Activated T-cell treated with anti-CD3 and anti-CD28 coated beads, Interleukin-2, amount 50 U/mL, for 24 hours (primary cell): ENCODE measurements at regions not wholly inside any gene's neighbourhood (a gene's known extent, or its start where the extent isn't known, plus 50 kb on each side); places are given as distances from the start of the nearest gene placed in this dataset.
"Not testable (repeated sequence)": the region's sequence is repeated elsewhere in the genome, so short reads cannot be mapped to it uniquely, and the experiment has no call there.

Experiments used
- DNase-seq: peaks from one replicate; pipeline ENCODE4 v3.0.0-alpha.2; 2020
- H3K27ac Mint-ChIP-seq: 2 replicates; pipeline ENCODE4 v1.8.0; 2020; ENCODE audit warnings: mild to moderate bottlenecking, mixed read lengths
- H3K27me3 Mint-ChIP-seq: 2 replicates; pipeline ENCODE4 v1.8.0; 2020; ENCODE audit warnings: mixed read lengths
- H3K36me3 Mint-ChIP-seq: 2 replicates; pipeline ENCODE4 v1.8.0; 2020; ENCODE audit warnings: low read depth, mixed read lengths
- H3K4me1 Mint-ChIP-seq: 2 replicates; pipeline ENCODE4 v1.8.0; 2020; ENCODE audit warnings: low read depth, mixed read lengths
- H3K4me3 Mint-ChIP-seq: 2 replicates; pipeline ENCODE4 v1.8.0; 2020; ENCODE audit warnings: mild to moderate bottlenecking, moderate library complexity, mixed read lengths
- H3K9me3 Mint-ChIP-seq: 2 replicates; pipeline ENCODE4 v1.8.0; 2020; ENCODE audit warnings: mixed read lengths

GRCh38 chr7:136479922-136480321 is 388.5 kb upstream of the CHRM2 start:
- Mint-ChIP-seq H3K4me1 (no peaks in the 10 kb centered on the region), H3K27me3 (no peaks in the 10 kb centered on the region), H3K4me3 (no peak overlapping the region), H3K9me3 (peaks cover 11% of the 10 kb centered on the region), H3K27ac (no peak overlapping the region), H3K36me3 (no peaks in the 10 kb centered on the region)
- no peak for DNase-seq

DNA sequence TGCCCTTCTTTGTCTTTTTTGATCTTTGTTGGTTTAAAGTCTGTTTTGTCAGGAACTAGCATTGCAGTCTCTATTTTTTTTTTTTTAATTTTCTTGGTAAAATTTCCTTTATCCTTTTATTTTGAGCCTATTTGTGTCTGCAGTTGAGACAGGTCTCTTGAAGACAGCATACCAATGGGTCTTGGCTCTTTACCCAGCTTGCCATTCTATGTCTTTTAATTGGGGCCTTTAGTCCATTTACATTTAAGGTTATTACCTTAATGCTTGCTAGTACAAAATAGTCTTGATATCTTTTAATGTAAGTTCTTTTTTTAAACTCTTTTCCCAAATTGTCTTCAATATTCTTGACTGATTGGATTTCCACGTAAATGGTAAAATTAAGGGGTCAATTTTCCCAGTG is 398.3 kb upstream of the CHRM2 start:
- peaks cover 23% of the 10 kb centered on the region for H3K9me3 Mint-ChIP-seq
- H3K27ac Mint-ChIP-seq = no peak overlapping the region
- DNase-seq = no peak
- H3K27me3 Mint-ChIP-seq = no peaks in the 10 kb centered on the region
- peaks cover 2% of the 10 kb centered on the region for H3K36me3 Mint-ChIP-seq
- H3K4me1 Mint-ChIP-seq = no peaks in the 10 kb centered on the region
- no peak overlapping the region for H3K4me3 Mint-ChIP-seq

GRCh38 chr7:136452949-136453348 is 415.5 kb upstream of the CHRM2 start:
- H3K9me3 Mint-ChIP-seq = peaks cover 25% of the 10 kb centered on the region
- no peak overlapping the region for H3K4me3 Mint-ChIP-seq
- H3K36me3 Mint-ChIP-seq = no peaks in the 10 kb centered on the region
- H3K27ac Mint-ChIP-seq = no peak overlapping the region
- DNase-seq = no peak
- H3K27me3 Mint-ChIP-seq = no peaks in the 10 kb centered on the region
- H3K4me1 Mint-ChIP-seq = no peaks in the 10 kb centered on the region

DNA sequence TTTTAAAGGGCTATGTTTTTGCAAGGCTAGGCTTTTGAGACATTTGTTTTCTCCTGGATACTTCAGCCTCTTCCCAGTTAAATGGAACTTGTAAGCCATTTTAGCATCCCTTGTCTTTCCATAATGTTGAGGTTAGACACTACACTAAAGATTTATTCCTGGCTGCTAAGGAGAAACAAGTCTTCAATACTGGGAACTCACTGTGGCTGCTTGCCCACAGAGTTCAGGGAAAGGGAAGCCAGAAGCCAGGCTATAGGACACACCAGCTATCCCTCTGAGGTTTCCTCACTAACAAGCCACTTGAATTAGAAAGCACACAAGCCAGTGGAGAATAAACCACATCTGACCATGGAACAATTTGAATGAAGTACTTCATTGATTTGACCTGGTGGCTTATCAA is 421.7 kb upstream of the CHRM2 start:
- Mint-ChIP-seq H3K27me3 (no peaks in the 10 kb centered on the region), H3K4me3 (no peak overlapping the region), H3K4me1 (no peaks in the 10 kb centered on the region), H3K27ac (no peak overlapping the region), H3K9me3 (peaks cover 25% of the 10 kb centered on the region), H3K36me3 (no peaks in the 10 kb centered on the region)
- no peak for DNase-seq

DNA sequence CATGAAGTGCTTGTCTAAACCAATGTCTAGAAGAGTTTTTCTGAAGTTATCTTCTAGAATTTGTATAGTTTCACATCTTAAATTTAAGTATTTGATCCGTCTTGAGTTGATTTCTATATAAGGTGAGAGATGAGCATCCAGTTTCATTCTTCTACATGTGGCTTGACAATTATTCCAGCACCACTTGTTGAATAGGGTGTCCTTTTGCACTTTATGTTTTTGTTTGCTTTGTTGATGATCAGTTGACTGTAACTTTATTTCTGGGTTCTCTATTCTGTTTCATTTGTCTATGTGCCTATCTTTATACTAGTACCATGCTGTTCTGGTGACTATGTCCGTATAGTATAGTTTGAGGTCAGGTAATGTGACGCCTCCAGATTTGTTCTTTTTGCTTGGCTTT is 426.6 kb upstream of the CHRM2 start:
- H3K9me3 Mint-ChIP-seq = peaks cover 23% of the 10 kb centered on the region
- H3K4me1 Mint-ChIP-seq = no peaks in the 10 kb centered on the region
- no peaks in the 10 kb centered on the region for H3K36me3 Mint-ChIP-seq
- H3K27ac Mint-ChIP-seq = no peak overlapping the region
- DNase-seq = no peak
- no peak overlapping the region for H3K4me3 Mint-ChIP-seq
- H3K27me3 Mint-ChIP-seq = no peaks in the 10 kb centered on the region

DNA sequence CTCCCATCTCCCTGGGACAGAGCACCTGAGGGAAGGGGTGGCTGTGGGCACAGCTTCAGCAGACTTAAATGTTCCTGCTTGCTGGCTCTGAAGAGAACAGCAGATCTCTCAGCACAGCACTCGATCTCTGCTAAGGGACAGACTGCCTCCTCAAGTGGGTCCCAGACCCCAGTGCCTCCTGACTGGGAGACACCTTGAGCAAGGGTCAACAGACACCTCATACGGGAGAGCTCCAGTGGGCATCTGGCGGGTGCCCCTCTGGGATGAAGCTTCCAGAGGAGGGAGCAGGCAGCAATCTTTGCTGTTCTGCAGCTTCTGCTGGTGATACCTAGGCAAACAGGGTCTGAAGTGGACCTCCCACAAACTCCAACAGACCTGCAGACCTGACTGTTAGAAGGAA is 436.7 kb upstream of the CHRM2 start:
- not testable (repeated sequence) for H3K4me3 Mint-ChIP-seq, H3K27ac Mint-ChIP-seq, H3K4me1 Mint-ChIP-seq, H3K27me3 Mint-ChIP-seq, DNase-seq, H3K36me3 Mint-ChIP-seq, H3K9me3 Mint-ChIP-seq

DNA sequence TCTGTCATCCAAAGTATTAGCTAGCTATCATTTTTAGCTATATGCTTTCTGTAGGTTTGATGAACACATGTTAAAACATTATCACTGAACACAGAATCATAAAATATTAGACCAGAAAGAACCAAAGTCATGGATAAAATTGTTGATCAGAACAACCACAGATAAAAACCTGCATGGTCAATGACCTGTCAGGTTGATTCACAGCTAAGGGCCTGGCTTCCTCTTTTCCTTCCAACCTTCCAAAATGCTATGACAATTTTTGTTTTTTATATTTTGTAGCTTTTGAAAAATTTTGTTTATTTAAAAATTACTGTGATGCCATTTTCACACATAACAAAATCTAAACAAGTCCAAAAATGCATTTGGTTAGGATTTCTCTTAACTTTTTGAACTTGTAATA is 444.4 kb upstream of the CHRM2 start:
- H3K27me3 Mint-ChIP-seq = no peaks in the 10 kb centered on the region
- H3K4me1 Mint-ChIP-seq = no peaks in the 10 kb centered on the region
- H3K4me3 Mint-ChIP-seq = no peak overlapping the region
- no peak overlapping the region for H3K27ac Mint-ChIP-seq
- peaks cover 15% of the 10 kb centered on the region for H3K9me3 Mint-ChIP-seq
- no peaks in the 10 kb centered on the region for H3K36me3 Mint-ChIP-seq
- DNase-seq = no peak

GRCh38 chr7:136419740-136420139 is 442.6 kb upstream of the MTPN start:
- H3K27me3 Mint-ChIP-seq, DNase-seq, H3K36me3 Mint-ChIP-seq, H3K4me1 Mint-ChIP-seq, H3K27ac Mint-ChIP-seq, H3K4me3 Mint-ChIP-seq: not testable (repeated sequence)
- peaks cover 10% of the 10 kb centered on the region for H3K9me3 Mint-ChIP-seq

DNA sequence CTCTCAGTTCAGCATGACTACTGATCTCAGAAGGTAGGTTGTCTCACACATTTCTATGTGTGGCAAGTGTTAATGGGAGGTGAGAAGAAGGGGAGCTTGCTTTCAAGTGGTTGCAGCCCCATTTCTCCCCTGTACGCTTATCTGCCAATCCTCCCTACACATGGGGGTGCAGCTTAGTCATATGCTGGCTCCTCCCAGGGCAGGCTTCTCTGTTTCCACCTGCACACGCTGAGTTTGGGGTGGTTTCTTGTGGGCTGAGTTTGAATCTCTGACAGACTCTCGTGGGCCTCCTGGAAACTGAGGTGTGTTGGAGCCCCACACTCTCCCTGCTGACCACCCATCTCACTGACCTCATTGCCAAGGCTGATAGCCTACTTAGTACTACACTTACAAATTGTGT is 435.8 kb upstream of the MTPN start:
- DNase-seq = no peak
- H3K4me3 Mint-ChIP-seq = no peak overlapping the region
- H3K27ac Mint-ChIP-seq = no peak overlapping the region
- no peaks in the 10 kb centered on the region for H3K27me3 Mint-ChIP-seq
- H3K36me3 Mint-ChIP-seq = no peaks in the 10 kb centered on the region
- H3K9me3 Mint-ChIP-seq = peaks cover 4% of the 10 kb centered on the region
- no peaks in the 10 kb centered on the region for H3K4me1 Mint-ChIP-seq

GRCh38 chr7:136405931-136406777 is 429.0 kb upstream of the MTPN start:
- no peak overlapping the region for H3K4me3 Mint-ChIP-seq
- no peak overlapping the region for H3K27ac Mint-ChIP-seq
- no peaks in the 10 kb centered on the region for H3K36me3 Mint-ChIP-seq
- H3K9me3 Mint-ChIP-seq = peaks cover 2% of the 10 kb centered on the region
- peaks cover 4% of the 10 kb centered on the region for H3K4me1 Mint-ChIP-seq
- DNase-seq = no peak
- no peaks in the 10 kb centered on the region for H3K27me3 Mint-ChIP-seq

GRCh38 chr7:136403591-136403990 is 426.4 kb upstream of the MTPN start:
- no peaks in the 10 kb centered on the region for H3K9me3 Mint-ChIP-seq
- H3K36me3 Mint-ChIP-seq = no peaks in the 10 kb centered on the region
- H3K27me3 Mint-ChIP-seq = no peaks in the 10 kb centered on the region
- H3K4me3 Mint-ChIP-seq = no peak overlapping the region
- H3K27ac Mint-ChIP-seq = no peak overlapping the region
- H3K4me1 Mint-ChIP-seq = peaks cover 4% of the 10 kb centered on the region
- no peak for DNase-seq

DNA sequence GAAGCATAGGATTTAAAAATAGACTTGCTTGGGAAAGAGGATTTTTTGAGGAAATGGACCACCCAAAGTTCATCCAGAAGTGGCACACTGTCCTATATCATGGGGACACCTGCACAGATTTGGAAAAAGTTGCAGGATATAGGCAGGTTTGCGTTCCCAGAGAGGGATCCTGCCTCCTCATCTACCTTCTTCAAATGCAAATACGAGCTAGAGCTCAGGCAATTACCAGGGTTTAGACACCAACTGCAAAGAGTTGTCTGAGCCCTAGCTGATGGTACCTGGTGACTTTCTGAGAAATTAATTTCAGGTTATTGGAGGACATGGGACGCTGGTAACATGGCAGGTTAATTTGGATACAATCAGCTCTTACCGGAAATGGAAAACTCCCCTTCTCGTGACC is 423.7 kb upstream of the MTPN start:
- Mint-ChIP-seq H3K4me3 (no peak overlapping the region), H3K27me3 (no peaks in the 10 kb centered on the region), H3K9me3 (no peaks in the 10 kb centered on the region), H3K27ac (no peak overlapping the region), H3K36me3 (no peaks in the 10 kb centered on the region), H3K4me1 (no peaks in the 10 kb centered on the region)
- no peak for DNase-seq

GRCh38 chr7:136399385-136399784 is 422.2 kb upstream of the MTPN start:
- Mint-ChIP-seq H3K9me3 (no peaks in the 10 kb centered on the region), H3K4me1 (no peaks in the 10 kb centered on the region), H3K27ac (no peak overlapping the region), H3K4me3 (no peak overlapping the region), H3K36me3 (no peaks in the 10 kb centered on the region), H3K27me3 (no peaks in the 10 kb centered on the region)
- no peak for DNase-seq

GRCh38 chr7:136392856-136393255 is 415.7 kb upstream of the MTPN start:
- Mint-ChIP-seq H3K4me3 (no peak overlapping the region), H3K27ac (no peak overlapping the region), H3K27me3 (no peaks in the 10 kb centered on the region), H3K9me3 (no peaks in the 10 kb centered on the region), H3K4me1 (no peaks in the 10 kb centered on the region), H3K36me3 (no peaks in the 10 kb centered on the region)
- no peak for DNase-seq

GRCh38 chr7:136391371-136391770 is 414.2 kb upstream of the MTPN start:
- Mint-ChIP-seq H3K4me3 (no peak overlapping the region), H3K27ac (no peak overlapping the region), H3K27me3 (no peaks in the 10 kb centered on the region), H3K36me3 (no peaks in the 10 kb centered on the region), H3K4me1 (no peaks in the 10 kb centered on the region), H3K9me3 (no peaks in the 10 kb centered on the region)
- DNase-seq = no peak

- H3K9me3 Mint-ChIP-seq = no peaks in the 10 kb centered on the region
- no peak overlapping the region for H3K27ac Mint-ChIP-seq
- no peaks in the 10 kb centered on the region for H3K27me3 Mint-ChIP-seq
- no peak overlapping the region for H3K4me3 Mint-ChIP-seq
- H3K36me3 Mint-ChIP-seq = no peaks in the 10 kb centered on the region
- DNase-seq = no peak
- H3K4me1 Mint-ChIP-seq = no peaks in the 10 kb centered on the region
Measured at GRCh38 chr7:136389933-136390332, 412.8 kb upstream of the MTPN start.
